Hippocampal formation (tissue), 2 donors: ENCODE measurements at regions not wholly inside any gene's neighbourhood (a gene's known extent, or its start where the extent isn't known, plus 50 kb on each side); places are given as distances from the start of the nearest gene placed in this dataset.
"Not testable (repeated sequence)": the region's sequence is repeated elsewhere in the genome, so short reads cannot be mapped to it uniquely, and the experiment has no call there.

ENCODE experiments used
- DNase-seq, 2 donors: peaks; one replicate each; lab custom pipeline; 2025; lab: John Stamatoyannopoulos, UW

- no peak for DNase-seq
Observed at GRCh38 chr3:187852842-187853730, 107.8 kb upstream of the BCL6 start.

- no peak for DNase-seq
Observed at GRCh38 chr3:187855131-187855530, 109.9 kb upstream of the BCL6 start.

GRCh38 chr3:187856555-187856954, 111.3 kb upstream of the BCL6 start:
- DNase-seq: no peak

GRCh38 chr3:187858041-187858440, 112.8 kb upstream of the BCL6 start:
- peak; percentile 1 to 38 for DNase-seq

- no peak for DNase-seq
Observed at GRCh38 chr3:187858711-187859110, 113.4 kb upstream of the BCL6 start.

- not testable (repeated sequence) for DNase-seq
Observed at GRCh38 chr3:187862701-187863277, 117.5 kb upstream of the BCL6 start.

GRCh38 chr3:187870360-187871203, 125.3 kb upstream of the BCL6 start:
- DNase-seq: no peak

GRCh38 chr3:187871204-187871591, 125.9 kb upstream of the BCL6 start:
- no peak for DNase-seq

- no peak for DNase-seq
Observed at GRCh38 chr3:187871848-187872247, 126.6 kb upstream of the BCL6 start.

- no peak for DNase-seq
Observed at GRCh38 chr3:187873843-187874242, 128.6 kb upstream of the BCL6 start.

GRCh38 chr3:187875863-187876262, 130.6 kb upstream of the BCL6 start:
- DNase-seq: no peak

- no peak for DNase-seq
Observed at GRCh38 chr3:187878772-187879518, 133.7 kb upstream of the BCL6 start.

GRCh38 chr3:187880441-187880840, 135.2 kb upstream of the BCL6 start:
- no peak for DNase-seq

GRCh38 chr3:187880851-187881250, 135.6 kb upstream of the BCL6 start:
- DNase-seq: no peak

- DNase-seq: no peak
Observed at GRCh38 chr3:187888701-187889100, 143.4 kb upstream of the BCL6 start.

- no peak for DNase-seq
Observed at GRCh38 chr3:187889106-187889505, 143.8 kb upstream of the BCL6 start.

- DNase-seq: peak in 1 of 2 donors; percentile 1
Observed at GRCh38 chr3:187889601-187890404, 144.5 kb upstream of the BCL6 start.

- not testable (repeated sequence) for DNase-seq
Observed at GRCh38 chr3:187890405-187890752, 145.1 kb upstream of the BCL6 start.

GRCh38 chr3:187896646-187897045, 151.4 kb upstream of the BCL6 start:
- DNase-seq: no peak

GRCh38 chr3:187899246-187899645, 154.0 kb upstream of the BCL6 start:
- DNase-seq: no peak
